ENCODE measurements at regions not wholly inside any gene's neighbourhood (a gene's known extent, or its start where the extent isn't known, plus 50 kb on each side); places are given as distances from the start of the nearest gene placed in this dataset.

GRCh38 chr7:9030976-9031375 lies 597.6 kb downstream of the NXPH1 start:
- TF ChIP-seq SIN3A (IDR thresholded peaks at IDR 0.05; ENCODE audit: borderline replicate concordance, insufficient read depth, low read length) = no peak
- TF ChIP-seq TAF1 (IDR thresholded peaks at IDR 0.05; ENCODE audit: borderline replicate concordance, insufficient read depth, low read length) = no peak
- TF ChIP-seq REST (IDR thresholded peaks at IDR 0.05; ENCODE audit: insufficient read depth in 1 of 2, low read depth in 2 of 2, low read length in 2 of 2) = no peak
- TF ChIP-seq FOXP2 (optimal IDR thresholded peaks at IDR 0.05; ENCODE audit: borderline replicate concordance, extremely low read depth, extremely low read length, insufficient read depth) = no peak
- no peak for TF ChIP-seq POLR2AphosphoS5 (IDR thresholded peaks at IDR 0.05; ENCODE audit: low read depth, low read length)

- TF ChIP-seq FOXP2 (optimal IDR thresholded peaks at IDR 0.05; ENCODE audit: borderline replicate concordance, extremely low read depth, extremely low read length, insufficient read depth) = no peak
- no peak for TF ChIP-seq POLR2AphosphoS5 (IDR thresholded peaks at IDR 0.05; ENCODE audit: low read depth, low read length)
- no peak for TF ChIP-seq REST (IDR thresholded peaks at IDR 0.05; ENCODE audit: insufficient read depth in 1 of 2, low read depth in 2 of 2, low read length in 2 of 2)
- TF ChIP-seq SIN3A (IDR thresholded peaks at IDR 0.05; ENCODE audit: borderline replicate concordance, insufficient read depth, low read length) = no peak
- TF ChIP-seq TAF1 (IDR thresholded peaks at IDR 0.05; ENCODE audit: borderline replicate concordance, insufficient read depth, low read length) = no peak
Observed at GRCh38 chr7:9031386-9031785, 598.0 kb downstream of the NXPH1 start.

GRCh38 chr7:9036080-9036479 lies 602.7 kb downstream of the NXPH1 start:
- TF ChIP-seq SIN3A (IDR thresholded peaks at IDR 0.05; ENCODE audit: borderline replicate concordance, insufficient read depth, low read length) (no peak), TAF1 (IDR thresholded peaks at IDR 0.05; ENCODE audit: borderline replicate concordance, insufficient read depth, low read length) (no peak), FOXP2 (optimal IDR thresholded peaks at IDR 0.05; ENCODE audit: borderline replicate concordance, extremely low read depth, extremely low read length, insufficient read depth) (no peak), REST (IDR thresholded peaks at IDR 0.05; ENCODE audit: insufficient read depth in 1 of 2, low read depth in 2 of 2, low read length in 2 of 2) (no peak), POLR2AphosphoS5 (IDR thresholded peaks at IDR 0.05; ENCODE audit: low read depth, low read length) (no peak)

- no peak for TF ChIP-seq REST (IDR thresholded peaks at IDR 0.05; ENCODE audit: insufficient read depth in 1 of 2, low read depth in 2 of 2, low read length in 2 of 2)
- no peak for TF ChIP-seq TAF1 (IDR thresholded peaks at IDR 0.05; ENCODE audit: borderline replicate concordance, insufficient read depth, low read length)
- no peak for TF ChIP-seq SIN3A (IDR thresholded peaks at IDR 0.05; ENCODE audit: borderline replicate concordance, insufficient read depth, low read length)
- TF ChIP-seq FOXP2 (optimal IDR thresholded peaks at IDR 0.05; ENCODE audit: borderline replicate concordance, extremely low read depth, extremely low read length, insufficient read depth) = no peak
- TF ChIP-seq POLR2AphosphoS5 (IDR thresholded peaks at IDR 0.05; ENCODE audit: low read depth, low read length) = no peak
Observed at GRCh38 chr7:9071160-9071762, 637.9 kb downstream of the NXPH1 start.

Measured in PFSK-1 (cell line).